SK-N-SH (cell line): ENCODE measurements at regions not wholly inside any gene's neighbourhood (a gene's known extent, or its start where the extent isn't known, plus 50 kb on each side); places are given as distances from the start of the nearest gene placed in this dataset.

Source experiments
- CTCF ChIA-PET: fragments of 300-600, 350-600 bp; formaldehyde crosslinking; extraction: SDS; loops from one replicate; lab custom pipeline; 2021; lab: Yijun Ruan, JAX
- POLR2A ChIA-PET: fragments of 350-600 bp; sonication (Branson Sonifier 250); formaldehyde crosslinking; extraction: SDS; loops from one replicate; lab custom pipeline; 2020; ENCODE audit warnings: antibody characterized with exemption, inconsistent platforms; lab: Yijun Ruan, JAX
- DNase-seq: peaks from one replicate; pipeline ENCODE4 v3.0.0; 2012
- H2AFZ ChIP-seq: fragments of 200-600 bp; sonication (generic); 2 replicates; pipeline ENCODE4 v1.8.1; 2016; ENCODE audit warnings: antibody characterized with exemption, mild to moderate bottlenecking, low read depth
- H3F3A ChIP-seq: fragments of 200-600 bp; sonication (generic); replicated peaks from 2 replicates; pipeline ENCODE3; 2016; ENCODE audit warnings: antibody characterized with exemption, mild to moderate bottlenecking; ENCODE audit not compliant: insufficient read depth
- H3K27ac ChIP-seq, 2 experiments: fragments of 200-500 bp in 1 of 2; fragments of 200-600 bp in 1 of 2; sonication (Bioruptor generic) in 1 of 2; sonication (generic), shearing (Covaris generic) in 1 of 2; 2 replicates each; pipeline versions ENCODE4 v1.5.1 to v1.6.1; 2014 to 2016; ENCODE audit warnings: low read depth in 2 of 2, inconsistent platforms in 1 of 2, low read length in 1 of 2, mild to moderate bottlenecking in 1 of 2, mixed read lengths in 1 of 2
- H3K27me3 ChIP-seq: fragments of 200-600 bp; sonication (generic), shearing (Covaris generic); 2 replicates; pipeline ENCODE4 v1.6.1; 2016; ENCODE audit warnings: mixed run types; ENCODE audit not compliant: insufficient read depth
- H3K36me3 ChIP-seq, 2 experiments: fragments of 200-500 bp in 1 of 2; fragments of 200-600 bp in 1 of 2; sonication (Bioruptor generic) in 1 of 2; sonication (generic) in 1 of 2; replicated peaks in 1 of 2; 2 replicates each; pipeline versions ENCODE3 to v1.5.1; 2014 to 2016; ENCODE audit warnings: low read length in 1 of 2, mild to moderate bottlenecking in 1 of 2; ENCODE audit not compliant: insufficient read depth in 2 of 2, control insufficient read depth in 1 of 2
- H3K4me1 ChIP-seq, 2 experiments: fragments of 200-500 bp in 1 of 2; fragments of 200-600 bp in 1 of 2; sonication (Bioruptor generic) in 1 of 2; sonication (generic), shearing (Covaris generic) in 1 of 2; 2 replicates each; pipeline versions ENCODE4 v1.5.1 to v1.6.1; 2014 to 2016; ENCODE audit warnings: low read depth in 1 of 2, low read length in 1 of 2, mixed run types in 1 of 2; ENCODE audit not compliant: insufficient read depth in 2 of 2, control insufficient read depth in 1 of 2
- H3K4me2 ChIP-seq: fragments of 200-600 bp; sonication (generic), shearing (Covaris generic); 2 replicates; pipeline ENCODE4 v1.6.1; 2017; ENCODE audit warnings: mixed run types
- H3K4me3 ChIP-seq, 2 experiments: fragments of 200-500 bp in 1 of 2; fragments of 200-600 bp in 1 of 2; sonication (Bioruptor generic) in 1 of 2; sonication (generic), shearing (Covaris generic) in 1 of 2; 2 replicates each; pipeline versions ENCODE4 v1.5.1 to v1.8.1; 2014 to 2016; ENCODE audit warnings: low read depth in 2 of 2, inconsistent platforms in 1 of 2, low read length in 1 of 2, mild to moderate bottlenecking in 1 of 2, mixed read lengths in 1 of 2, moderate library complexity in 1 of 2
- H3K79me2 ChIP-seq: fragments of 200-600 bp; sonication (generic); 2 replicates; pipeline ENCODE4 v1.8.1; 2017; ENCODE audit warnings: mild to moderate bottlenecking; ENCODE audit not compliant: insufficient read depth
- H3K9ac ChIP-seq: fragments of 200-600 bp; sonication (generic); 2 replicates; pipeline ENCODE4 v1.6.1; 2017; ENCODE audit warnings: mixed run types
- H3K9me2 ChIP-seq: fragments of 200-600 bp; sonication (generic); 2 replicates; pipeline ENCODE4 v1.6.1; 2017; ENCODE audit warnings: mixed run types
- H3K9me3 ChIP-seq: fragments of 200-600 bp; sonication (generic); 2 replicates; pipeline ENCODE4 v1.6.1; 2017; ENCODE audit warnings: mixed run types, mild to moderate bottlenecking, moderate library complexity
- H4K20me1 ChIP-seq: fragments of 200-600 bp; sonication (generic); 2 replicates; pipeline ENCODE4 v1.6.1; 2017; ENCODE audit warnings: mild to moderate bottlenecking, mixed run types; ENCODE audit not compliant: insufficient read depth
- CHD2 ChIP-seq: fragments of 150-350 bp; IDR thresholded peaks from 2 replicates; pipeline ENCODE4 v1.6.1; 2018; ENCODE audit warnings: low read length; ENCODE audit not compliant: partially characterized antibody
- EP300 ChIP-seq, 2 experiments: IDR thresholded peaks; 2 replicates each; pipeline versions ENCODE4 v1.4.0 to v1.6.1; 2012; ENCODE audit warnings: borderline replicate concordance in 1 of 2, low read depth in 1 of 2, low read length in 1 of 2
- EZH2phosphoT487 ChIP-seq: fragments of 200-600 bp; sonication (generic); IDR thresholded peaks from 2 replicates; pipeline ENCODE4 v1.6.1; 2017; ENCODE audit warnings: low read depth, mixed run types, mild to moderate bottlenecking, antibody characterized with exemption, moderate library complexity, borderline replicate concordance
- FOSL2 ChIP-seq: IDR thresholded peaks from 2 replicates; pipeline ENCODE4 v1.4.0; 2012; ENCODE audit warnings: low read depth, mild to moderate bottlenecking, moderate library complexity, borderline replicate concordance
- JUND ChIP-seq: IDR thresholded peaks from 2 replicates; pipeline ENCODE4 v1.4.0; 2012
- MEF2A ChIP-seq: IDR thresholded peaks from 2 replicates; pipeline ENCODE4 v1.4.0; 2012; ENCODE audit warnings: low read depth, borderline replicate concordance
- MXI1 ChIP-seq: IDR thresholded peaks from 2 replicates; pipeline ENCODE4 v1.6.1; 2012; ENCODE audit warnings: mild to moderate bottlenecking, low read depth, low read length, improper control_type of control experiment
- NFIC ChIP-seq: IDR thresholded peaks from 2 replicates; pipeline ENCODE4 v1.4.0; 2012; ENCODE audit warnings: borderline replicate concordance
- PBX3 ChIP-seq: IDR thresholded peaks from 2 replicates; pipeline ENCODE4; 2012
- POLR2AphosphoS5 ChIP-seq: IDR thresholded peaks from 2 replicates; pipeline ENCODE4 v1.6.1; 2012; ENCODE audit warnings: low read depth, low read length
- REST ChIP-seq: IDR thresholded peaks from 2 replicates; pipeline ENCODE4 v1.6.1; 2012; ENCODE audit warnings: mild to moderate bottlenecking, low read depth, low read length, moderate library complexity
- SIN3A ChIP-seq: IDR thresholded peaks from 2 replicates; pipeline ENCODE4 v1.6.1; 2012; ENCODE audit warnings: low read depth, mild to moderate bottlenecking, low read length, moderate library complexity, borderline replicate concordance
- SMC3 ChIP-seq: IDR thresholded peaks from 2 replicates; pipeline ENCODE4 v1.6.1; 2012; ENCODE audit warnings: low read depth, low read length, improper control_type of control experiment
- TCF12 ChIP-seq: IDR thresholded peaks from 2 replicates; pipeline ENCODE4 v1.4.0; 2012
- TEAD4 ChIP-seq: IDR thresholded peaks from 2 replicates; pipeline ENCODE4 v1.4.0; 2012; ENCODE audit warnings: mild to moderate bottlenecking, borderline replicate concordance; ENCODE audit not compliant: insufficient read depth
- USF2 ChIP-seq: fragments of 150-350 bp; IDR thresholded peaks from 2 replicates; pipeline ENCODE4 v1.6.1; 2017; ENCODE audit warnings: antibody characterized with exemption, low read length, low read depth, borderline replicate concordance
- YY1 ChIP-seq: IDR thresholded peaks from 2 replicates; pipeline ENCODE4 v1.4.0; 2012; ENCODE audit warnings: low read depth, mild to moderate bottlenecking
- WGBS: methylation state at CpG from one replicate; pipeline ENCODE4 v1.1.6; 2017; ENCODE audit warnings: low lambda C conversion rate; 5-methylcytosine and 5-hydroxymethylcytosine counted together
- TF ChIP-seq, protein P1 (sequence below): IDR thresholded peaks from 2 replicates; pipeline ENCODE4 v1.4.0; 2012; ENCODE audit warnings: low read depth, borderline replicate concordance

DNA sequence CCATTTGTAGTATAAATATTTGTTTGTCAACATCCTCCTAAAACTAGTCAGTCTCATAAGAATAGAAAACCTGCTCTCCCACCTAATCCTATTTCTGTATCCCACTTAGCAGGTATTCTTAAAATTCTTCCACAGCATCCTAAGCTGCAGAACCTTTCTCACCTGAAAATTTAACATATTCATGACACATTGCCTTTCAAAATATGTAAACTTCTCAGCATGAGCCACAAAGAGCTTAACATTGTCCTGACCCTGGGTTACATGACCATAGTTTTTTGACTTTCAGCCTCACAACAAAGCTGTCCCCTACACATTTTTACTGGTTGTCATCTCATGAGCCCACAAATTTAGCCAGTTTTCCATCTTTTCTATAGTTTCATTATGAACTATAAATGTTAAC lies 712.1 kb downstream of the LTN1 start:
- Histone ChIP-seq H2AFZ (no peak overlapping the region), H3K9me2 (no peaks in the 10 kb centered on the region), H3F3A (peaks cover 24% of the 10 kb centered on the region), H3K4me3 (no peak overlapping the region), H3K4me1 (peaks cover 0 to 16% of the 10 kb centered on the region in 2 experiments; a peak in 2 of 4 replicates), H3K36me3 (no peaks in the 10 kb centered on the region), H3K27me3 (no peaks in the 10 kb centered on the region), H3K4me2 (no peak overlapping the region), H3K27ac (no peak overlapping the region), H4K20me1 (no peaks in the 10 kb centered on the region), H3K9ac (no peak overlapping the region), H3K79me2 (no peaks in the 10 kb centered on the region), H3K9me3 (no peaks in the 10 kb centered on the region)
- TF ChIP-seq TEAD4 (no peak), MEF2A (no peak), MXI1 (no peak)
- ChIA-PET CTCF (interaction anchor here (0.5 kb wide), 1 partner anchor 138 kb away, joined by 3 read pairs; no protein-coding TSS in a partner anchor), POLR2A (interaction anchor here (0.9 kb wide), 1 partner anchor 11 kb away, joined by 3 read pairs; no protein-coding TSS in a partner anchor)
- no peak for DNase-seq

DNA sequence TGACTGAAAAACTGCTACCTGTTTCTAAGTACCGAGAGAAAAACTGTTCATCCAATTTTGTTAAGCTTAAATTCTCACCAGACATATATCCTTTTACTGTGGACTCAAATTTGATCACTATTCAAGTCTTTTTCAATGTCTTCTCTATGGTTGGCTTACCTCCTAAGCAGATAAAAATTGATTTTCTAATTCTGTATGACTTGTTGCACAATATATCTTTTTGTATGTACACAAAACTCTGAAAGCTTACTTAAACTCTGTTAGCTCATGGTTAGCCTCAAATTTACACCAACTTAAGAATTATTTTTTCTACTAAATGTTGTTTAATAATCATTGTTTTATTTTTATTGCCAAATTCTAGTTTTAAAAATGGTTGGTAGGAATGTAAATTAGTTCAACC lies 715.4 kb downstream of the LTN1 start:
- DNase-seq: no peak
- Histone ChIP-seq H2AFZ (no peak overlapping the region), H3K4me3 (no peak overlapping the region), H3K9me2 (no peaks in the 10 kb centered on the region), H3K4me2 (no peak overlapping the region), H3K27me3 (no peaks in the 10 kb centered on the region), H3K4me1 (peaks cover 0 to under 1% of the 10 kb centered on the region in 2 experiments; a peak in 2 of 4 replicates), H3K36me3 (no peaks in the 10 kb centered on the region), H3K27ac (no peak overlapping the region), H3K79me2 (no peaks in the 10 kb centered on the region), H3K9ac (no peak overlapping the region), H3F3A (peaks cover under 1% of the 10 kb centered on the region), H4K20me1 (no peaks in the 10 kb centered on the region), H3K9me3 (no peaks in the 10 kb centered on the region)
- CTCF ChIA-PET: no interaction called here
- TF ChIP-seq FOSL2 (no peak), SMC3 (no peak), EP300 (IDR thresholded peaks at IDR 0.05; ENCODE audit: borderline replicate concordance in 1 of 2, low read depth in 1 of 2, low read length in 1 of 2) (no peak), TCF12 (no peak), NFIC (no peak), PBX3 (no peak), REST (no peak), CHD2 (no peak), JUND (no peak), MEF2A (no peak), SIN3A (no peak), YY1 (no peak), POLR2AphosphoS5 (no peak), EZH2phosphoT487 (no peak), USF2 (no peak)
- TF ChIP-seq, protein P1, sequence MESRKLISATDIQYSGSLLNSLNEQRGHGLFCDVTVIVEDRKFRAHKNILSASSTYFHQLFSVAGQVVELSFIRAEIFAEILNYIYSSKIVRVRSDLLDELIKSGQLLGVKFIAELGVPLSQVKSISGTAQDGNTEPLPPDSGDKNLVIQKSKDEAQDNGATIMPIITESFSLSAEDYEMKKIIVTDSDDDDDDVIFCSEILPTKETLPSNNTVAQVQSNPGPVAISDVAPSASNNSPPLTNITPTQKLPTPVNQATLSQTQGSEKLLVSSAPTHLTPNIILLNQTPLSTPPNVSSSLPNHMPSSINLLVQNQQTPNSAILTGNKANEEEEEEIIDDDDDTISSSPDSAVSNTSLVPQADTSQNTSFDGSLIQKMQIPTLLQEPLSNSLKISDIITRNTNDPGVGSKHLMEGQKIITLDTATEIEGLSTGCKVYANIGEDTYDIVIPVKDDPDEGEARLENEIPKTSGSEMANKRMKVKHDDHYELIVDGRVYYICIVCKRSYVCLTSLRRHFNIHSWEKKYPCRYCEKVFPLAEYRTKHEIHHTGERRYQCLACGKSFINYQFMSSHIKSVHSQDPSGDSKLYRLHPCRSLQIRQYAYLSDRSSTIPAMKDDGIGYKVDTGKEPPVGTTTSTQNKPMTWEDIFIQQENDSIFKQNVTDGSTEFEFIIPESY: no peak
- POLR2A ChIA-PET: no interaction called here
- WGBS: 89% methylated on average over 1 of the region's 1 CpG
